ENCODE measurements at regions not wholly inside any gene's neighbourhood (a gene's known extent, or its start where the extent isn't known, plus 50 kb on each side); places are given as distances from the start of the nearest gene placed in this dataset.
A peak's percentile ranks its signal among the peaks of the same experiment; 100 is the strongest.
"Not testable (repeated sequence)": the region's sequence is repeated elsewhere in the genome, so short reads cannot be mapped to it uniquely, and the experiment has no call there.

GRCh38 chr17:56690441-56691291 is 97.2 kb downstream of the NOG start:
- no peak for DNase-seq

DNA sequence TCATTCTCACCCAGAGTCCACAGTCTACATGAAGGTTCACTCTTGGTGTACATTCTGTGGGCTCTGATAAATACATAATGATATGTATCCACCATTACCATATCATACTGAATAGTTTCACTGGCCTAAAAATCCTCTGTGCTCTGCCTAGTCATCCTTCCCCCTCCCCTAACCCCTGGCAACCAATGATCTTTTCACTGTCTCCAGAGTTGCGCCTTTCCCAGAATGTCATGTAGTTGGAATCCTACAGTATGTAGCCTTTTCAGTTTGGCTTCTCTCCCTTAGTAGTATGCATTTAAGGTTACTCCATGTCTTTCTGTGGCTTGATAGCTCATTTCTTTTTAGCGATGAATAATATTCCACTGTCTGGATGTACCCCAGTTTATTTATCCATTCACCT is 101.3 kb downstream of the NOG start:
- DNase-seq: no peak

DNA sequence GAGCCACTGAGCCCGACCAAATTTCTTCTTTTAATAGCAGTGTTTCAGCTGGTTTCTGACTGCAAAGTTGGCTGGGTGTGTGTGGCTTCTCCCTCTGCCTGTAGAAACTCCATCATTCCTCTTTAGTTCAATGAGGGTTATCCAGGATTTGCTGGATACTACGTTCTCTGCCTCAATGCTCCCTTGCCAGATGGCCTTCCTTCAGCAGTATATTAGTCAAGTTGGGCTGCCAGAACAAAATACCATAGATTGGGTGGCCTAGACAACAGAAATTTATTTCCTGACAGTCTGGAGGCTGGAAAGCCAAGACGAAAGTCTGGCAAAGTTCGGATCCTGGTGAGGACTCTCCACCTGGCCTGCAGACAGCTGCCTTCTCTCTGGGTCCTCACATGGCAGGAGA is 103.7 kb downstream of the NOG start:
- DNase-seq: no peak

GRCh38 chr17:56699186-56699894 is 105.8 kb downstream of the NOG start:
- peak; percentile 51 for DNase-seq

- DNase-seq: no peak
Measured at GRCh38 chr17:56700919-56701420, 107.5 kb downstream of the NOG start.

- peak; percentile 32 for DNase-seq
Measured at GRCh38 chr17:56707312-56708219, 114.1 kb downstream of the NOG start.

DNA sequence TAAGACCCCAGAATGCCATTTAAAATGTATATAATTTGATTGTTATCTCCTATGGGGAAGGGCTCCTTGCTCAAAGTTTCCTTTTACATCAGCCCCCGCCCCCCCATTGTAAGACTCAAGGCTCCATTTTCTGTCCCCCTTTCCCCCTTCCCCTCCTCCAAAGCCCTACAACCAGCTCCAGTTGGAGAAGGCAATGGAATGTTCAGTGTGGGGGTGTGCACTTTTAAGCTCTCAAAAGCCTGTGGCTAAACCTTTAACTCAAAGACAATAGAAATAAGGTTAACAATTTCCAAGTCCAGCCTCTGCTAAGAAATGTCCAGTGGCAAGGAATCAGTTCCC is 114.7 kb downstream of the NOG start:
- DNase-seq: no peak

- DNase-seq: no peak
Measured at GRCh38 chr17:56708670-56709410, 115.3 kb downstream of the NOG start.

GRCh38 chr17:56710986-56711385 is 117.5 kb downstream of the NOG start:
- DNase-seq: no peak

- DNase-seq: peak; percentile 54
Measured at GRCh38 chr17:56715613-56716357, 117.9 kb downstream of the C17orf67 start.

GRCh38 chr17:56717471-56717870 is 116.2 kb downstream of the C17orf67 start:
- no peak for DNase-seq

- no peak for DNase-seq
Measured at GRCh38 chr17:56718515-56718914, 115.2 kb downstream of the C17orf67 start.

GRCh38 chr17:56723421-56723820 is 110.3 kb downstream of the C17orf67 start:
- DNase-seq: no peak

GRCh38 chr17:56724664-56725063 is 109.1 kb downstream of the C17orf67 start:
- no peak for DNase-seq

DNA sequence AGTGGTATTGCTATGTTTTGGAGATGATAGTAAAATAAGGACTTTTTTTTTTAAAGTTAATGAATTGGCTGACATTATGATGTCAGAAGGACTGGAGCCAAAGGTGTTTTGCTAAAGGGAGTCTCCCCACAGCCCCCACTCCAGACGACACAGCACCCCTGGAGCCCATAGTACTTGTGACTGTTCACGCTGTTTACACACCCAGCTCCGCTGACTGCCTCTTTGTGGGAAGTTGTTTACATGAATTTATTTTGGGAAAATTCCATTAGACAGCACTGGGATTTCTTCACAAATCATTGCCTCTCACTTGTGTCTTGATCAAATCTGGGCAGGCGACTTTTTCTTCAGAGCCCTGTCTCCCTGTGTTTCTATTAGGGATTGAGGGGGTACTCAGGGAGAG is 108.6 kb downstream of the C17orf67 start:
- DNase-seq: no peak

- DNase-seq: no peak
Measured at GRCh38 chr17:56727876-56728617, 105.7 kb downstream of the C17orf67 start.

DNA sequence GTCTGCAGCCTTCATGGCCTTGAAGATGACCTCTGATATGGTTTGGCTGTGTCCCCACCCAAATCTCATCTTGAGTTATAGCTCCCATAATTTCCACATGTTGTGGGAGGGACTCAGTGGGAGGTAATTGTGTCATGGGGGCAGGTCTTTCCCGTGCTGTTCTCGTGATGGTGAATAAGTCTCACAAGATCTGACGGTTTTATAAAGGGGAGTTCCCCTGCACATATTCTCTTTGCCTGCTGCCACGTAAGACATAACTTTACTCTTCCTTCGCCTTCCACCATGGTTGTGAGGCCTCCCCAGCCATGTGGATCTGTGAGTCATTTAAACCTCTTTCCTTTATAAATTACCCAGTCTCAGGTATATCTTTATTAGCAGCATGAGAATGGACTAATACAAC is 102.6 kb downstream of the C17orf67 start:
- not testable (repeated sequence) for DNase-seq

- DNase-seq: no peak
Measured at GRCh38 chr17:56733833-56734232, 99.9 kb downstream of the C17orf67 start.

DNA sequence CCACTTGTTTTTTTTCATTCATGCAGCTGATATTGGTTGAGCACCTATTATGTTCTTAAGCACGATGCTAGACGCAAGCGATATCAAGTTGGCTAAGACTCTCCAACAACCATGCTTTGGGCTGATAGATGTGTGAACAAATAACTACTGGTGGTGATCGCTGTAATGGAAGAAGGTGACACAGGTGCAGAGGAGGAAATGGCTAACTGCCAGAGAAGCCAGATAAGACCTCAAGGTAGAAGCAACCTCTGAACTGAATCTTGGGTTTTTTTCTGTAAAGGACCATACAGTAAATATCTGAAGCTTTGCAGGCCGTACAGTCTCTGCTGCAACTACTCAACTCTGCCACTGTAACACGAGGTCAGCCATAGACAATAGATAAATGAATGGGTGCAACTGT is 97.9 kb downstream of the C17orf67 start:
- no peak for DNase-seq

DNA sequence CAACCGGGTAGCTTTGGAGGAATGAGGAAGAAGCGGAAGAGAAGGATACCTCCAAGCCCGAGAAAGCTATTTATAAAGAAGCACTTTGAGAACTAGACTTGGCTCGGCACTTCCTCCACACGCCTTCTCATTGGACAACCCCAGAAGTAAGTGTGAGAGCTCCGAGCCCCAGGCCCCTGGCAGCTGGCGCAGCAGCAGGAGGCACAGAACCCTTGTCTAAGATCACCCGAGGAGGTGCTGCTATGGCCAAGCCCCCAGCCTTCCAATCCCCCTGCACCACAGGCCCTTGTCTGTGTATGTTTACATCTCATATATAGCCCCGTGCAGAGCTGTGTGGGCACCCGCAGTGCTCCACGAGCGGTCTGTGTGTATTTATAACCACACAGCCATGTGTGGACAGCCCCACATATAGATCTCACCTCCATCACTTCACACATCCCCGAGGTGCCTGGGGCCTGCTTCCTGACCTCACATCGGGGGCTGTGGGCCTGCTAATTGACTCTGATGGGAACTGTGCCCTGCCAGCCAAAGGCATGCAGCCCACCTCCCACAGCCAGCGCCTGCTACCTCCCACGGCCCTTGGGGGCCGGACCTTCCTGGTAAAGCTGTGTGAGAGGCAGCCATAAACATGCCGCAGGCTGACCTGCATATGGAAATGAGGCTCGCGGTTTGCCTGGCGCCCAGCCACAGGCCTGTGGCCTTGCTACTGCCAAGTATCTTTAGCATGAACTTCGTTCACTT is 96.1 kb downstream of the C17orf67 start:
- no peak for DNase-seq

All from right kidney (tissue), 1 donor.